GM10266 (cell line): ENCODE measurements at regions not wholly inside any gene's neighbourhood (a gene's known extent, or its start where the extent isn't known, plus 50 kb on each side); places are given as distances from the start of the nearest gene placed in this dataset.

Source experiments
- DNase-seq: peaks from one replicate; pipeline ENCODE4 v3.0.0; 2012; ENCODE audit errors: extremely low spot score
- CTCF ChIP-seq: IDR thresholded peaks from 2 replicates; pipeline ENCODE4 v1.5.1; 2012; ENCODE audit warnings: mild to moderate bottlenecking, low read depth; ENCODE audit not compliant: control insufficient read depth, insufficient read depth; ENCODE audit errors: missing control alignments

GRCh38 chr10:8183241-8183704, 128.8 kb downstream of the GATA3 start:
- no peak for DNase-seq

GRCh38 chr10:8187171-8187666, 132.7 kb downstream of the GATA3 start:
- no peak for TF ChIP-seq CTCF
- DNase-seq: no peak

More at GRCh38 chr10:8183241-8183704, 128.8 kb downstream of the GATA3 start:
- TF ChIP-seq CTCF: no peak

GRCh38 chr10:8189458-8189857, 135.0 kb downstream of the GATA3 start:
- DNase-seq: no peak
- TF ChIP-seq CTCF: no peak

GRCh38 chr10:8192301-8192700, 137.8 kb downstream of the GATA3 start:
- no peak for DNase-seq
- TF ChIP-seq CTCF: no peak

GRCh38 chr10:8193546-8193945, 139.1 kb downstream of the GATA3 start:
- DNase-seq: no peak
- TF ChIP-seq CTCF: no peak

GRCh38 chr10:8194050-8194449, 139.6 kb downstream of the GATA3 start:
- TF ChIP-seq CTCF: no peak
- DNase-seq: no peak

GRCh38 chr10:8206882-8207281, 152.4 kb downstream of the GATA3 start:
- no peak for TF ChIP-seq CTCF
- no peak for DNase-seq
